H1 (cell line): ENCODE measurements at regions not wholly inside any gene's neighbourhood (a gene's known extent, or its start where the extent isn't known, plus 50 kb on each side); places are given as distances from the start of the nearest gene placed in this dataset.

Experiments used
- CTCF ChIA-PET: fragments of 300-600 bp; sonication (Branson Sonifier 250); formaldehyde crosslinking; loops from one replicate; lab custom pipeline; 2021; ENCODE audit not compliant: partially characterized antibody; lab: Charles Lee
- POLR2A ChIA-PET: fragments of 300-600 bp; sonication (Branson Sonifier 250); formaldehyde crosslinking; loops from one replicate; lab custom pipeline; 2021; ENCODE audit warnings: inconsistent platforms; ENCODE audit not compliant: partially characterized antibody; lab: Charles Lee
- DNase-seq, 2 experiments: peaks; one replicate each; pipeline versions ENCODE4 v3.0.0 to v3.0.0-alpha.2; 2010 to 2022; ENCODE audit warnings: low spot score in 2 of 2, low read depth in 1 of 2, mixed read lengths in 1 of 2
- FAIRE-seq: peaks from 2 replicates; lab custom pipeline; 2011; peaks lifted over from hg19 to GRCh38; lab: Jason Lieb, UNC
- H2AFZ ChIP-seq: 2 replicates; pipeline ENCODE4 v1.8.1; 2012; ENCODE audit warnings: low read length, inconsistent platforms
- H2AK5ac ChIP-seq: 2 replicates; pipeline ENCODE4 v1.6.1; 2013; ENCODE audit warnings: low read depth, low read length
- H2BK120ac ChIP-seq: replicated peaks from 2 replicates; pipeline ENCODE3; 2013; ENCODE audit warnings: low read depth, low read length, inconsistent platforms
- H2BK12ac ChIP-seq: 2 replicates; pipeline ENCODE4 v1.6.1; 2013; ENCODE audit warnings: low read depth, low read length
- H2BK15ac ChIP-seq: 2 replicates; pipeline ENCODE4 v1.6.1; 2013; ENCODE audit warnings: low read length
- H2BK20ac ChIP-seq: 2 replicates; pipeline ENCODE4 v1.6.1; 2013; ENCODE audit warnings: low read length
- H2BK5ac ChIP-seq: 2 replicates; pipeline ENCODE4 v1.6.1; 2013; ENCODE audit warnings: low read depth, low read length
- H3K14ac ChIP-seq: 2 replicates; pipeline ENCODE4 v1.6.1; 2013; ENCODE audit warnings: inconsistent platforms; ENCODE audit not compliant: insufficient read length
- H3K18ac ChIP-seq: 2 replicates; pipeline ENCODE4 v1.6.1; 2013; ENCODE audit warnings: low read length; ENCODE audit errors: extremely low read depth
- H3K23ac ChIP-seq: 2 replicates; pipeline ENCODE4 v1.6.1; 2013; ENCODE audit warnings: inconsistent platforms; ENCODE audit not compliant: insufficient read length
- H3K23me2 ChIP-seq: 2 replicates; pipeline ENCODE4 v1.6.1; 2013; ENCODE audit warnings: low read depth, low read length
- H3K27ac ChIP-seq: 2 replicates; pipeline ENCODE4 v1.6.1; 2011; ENCODE audit warnings: low read depth, low read length, inconsistent platforms
- H3K27me3 ChIP-seq, 4 experiments: replicated peaks in 1 of 4; 1 replicate in 1 of 4; 2 replicates in 3 of 4; pipeline versions ENCODE4 v1.6.1 to v1.8.1; 2011 to 2013; ENCODE audit warnings: low read length in 3 of 4, mild to moderate bottlenecking in 3 of 4, inconsistent platforms in 2 of 4, mixed read lengths in 2 of 4, moderate library complexity in 1 of 4; ENCODE audit not compliant: control insufficient read depth in 3 of 4, insufficient read depth in 3 of 4; ENCODE audit errors: extremely low read depth in 1 of 4
- H3K36me3 ChIP-seq, 4 experiments: 2 replicates each; pipeline versions ENCODE4 v1.6.1 to v1.8.1; 2011 to 2013; ENCODE audit warnings: mild to moderate bottlenecking in 4 of 4, low read length in 3 of 4, moderate library complexity in 2 of 4, control low read depth in 1 of 4, inconsistent platforms in 1 of 4; ENCODE audit not compliant: insufficient read depth in 4 of 4, control insufficient read depth in 2 of 4
- H3K4ac ChIP-seq: replicated peaks from 2 replicates; pipeline ENCODE3; 2013; ENCODE audit warnings: low read length, low read depth, mixed read lengths, inconsistent platforms; ENCODE audit not compliant: insufficient read length
- H3K4me1 ChIP-seq, 4 experiments: replicated peaks in 1 of 4; 1 replicate in 1 of 4; 2 replicates in 3 of 4; pipeline versions ENCODE4 v1.6.1 to v1.8.1; 2011 to 2013; ENCODE audit warnings: low read length in 3 of 4, inconsistent platforms in 2 of 4, mixed read lengths in 1 of 4; ENCODE audit not compliant: insufficient read depth in 4 of 4, control insufficient read depth in 3 of 4
- H3K4me2 ChIP-seq, 2 experiments: 2 replicates each; pipeline versions ENCODE4 v1.6.1 to v1.8.1; 2011 to 2013; ENCODE audit warnings: low read depth in 2 of 2, low read length in 2 of 2, control low read depth in 1 of 2, inconsistent platforms in 1 of 2, mild to moderate bottlenecking in 1 of 2; ENCODE audit not compliant: insufficient read depth in 1 of 2
- H3K4me3 ChIP-seq, 4 experiments: fragments of 200-600, 300-600 bp in 1 of 4; sonication (generic), shearing (Covaris generic), sonication (Bioruptor Twin) in 1 of 4; 2 replicates each; pipeline versions ENCODE4 v1.5.1 to v1.8.1; 2011 to 2016; ENCODE audit warnings: low read length in 4 of 4, low read depth in 3 of 4, control low read depth in 2 of 4, inconsistent platforms in 2 of 4, mild to moderate bottlenecking in 2 of 4, mixed read lengths in 1 of 4, moderate library complexity in 1 of 4; ENCODE audit not compliant: insufficient read depth in 2 of 4; ENCODE audit errors: extremely low read depth in 1 of 4
- H3K56ac ChIP-seq: replicated peaks from 2 replicates; pipeline ENCODE3; 2013; ENCODE audit warnings: low read depth, mild to moderate bottlenecking, mixed read lengths, low read length, inconsistent platforms; ENCODE audit not compliant: insufficient read length
- H3K79me1 ChIP-seq: 2 replicates; pipeline ENCODE4 v1.6.1; 2013; ENCODE audit warnings: low read depth, low read length, control low read depth
- H3K79me2 ChIP-seq, 2 experiments: 2 replicates each; pipeline versions ENCODE4 v1.6.1 to v1.8.1; 2012 to 2013; ENCODE audit warnings: low read length in 2 of 2, mild to moderate bottlenecking in 2 of 2, inconsistent platforms in 1 of 2; ENCODE audit not compliant: insufficient read depth in 2 of 2, control insufficient read depth in 1 of 2
- H3K9ac ChIP-seq, 4 experiments: replicated peaks in 1 of 4; 1 replicate in 1 of 4; 2 replicates in 3 of 4; pipeline versions ENCODE4 v1.6.1 to v1.8.1; 2011 to 2013; ENCODE audit warnings: low read depth in 3 of 4, low read length in 3 of 4, control low read depth in 2 of 4, mild to moderate bottlenecking in 2 of 4, moderate library complexity in 2 of 4, inconsistent platforms in 1 of 4; ENCODE audit errors: extremely low read depth in 1 of 4
- H3K9me3 ChIP-seq, 2 experiments: 2 replicates each; pipeline versions ENCODE4 v1.6.1 to v1.8.1; 2012 to 2013; ENCODE audit warnings: mild to moderate bottlenecking in 2 of 2, moderate library complexity in 2 of 2, control low read depth in 1 of 2, inconsistent platforms in 1 of 2, low read depth in 1 of 2, low read length in 1 of 2, mixed read lengths in 1 of 2; ENCODE audit not compliant: insufficient read depth in 2 of 2
- H4K20me1 ChIP-seq, 2 experiments: replicated peaks in 1 of 2; 2 replicates each; pipeline versions ENCODE3 to v1.8.1; 2011 to 2013; ENCODE audit warnings: inconsistent platforms in 2 of 2, low read length in 2 of 2, mild to moderate bottlenecking in 1 of 2; ENCODE audit not compliant: insufficient read depth in 2 of 2, control insufficient read depth in 1 of 2
- H4K5ac ChIP-seq: 2 replicates; pipeline ENCODE4 v1.6.1; 2013; ENCODE audit warnings: low read length, low read depth, mixed read lengths, inconsistent platforms; ENCODE audit not compliant: insufficient read length
- H4K8ac ChIP-seq: 2 replicates; pipeline ENCODE4 v1.8.0; 2013; ENCODE audit warnings: mild to moderate bottlenecking, moderate library complexity, low read length, inconsistent platforms; ENCODE audit not compliant: insufficient read depth; ENCODE audit errors: extremely low read depth
- H4K91ac ChIP-seq: replicated peaks from 2 replicates; pipeline ENCODE3; 2013; ENCODE audit warnings: low read length, mixed read lengths, inconsistent platforms; ENCODE audit not compliant: insufficient read length
- BCL11A ChIP-seq, 2 experiments: IDR thresholded peaks; one replicate each; pipeline ENCODE4 v1.6.1; 2011; ENCODE audit warnings: low read depth in 2 of 2, low read length in 2 of 2, mild to moderate bottlenecking in 2 of 2
- FOSL1 ChIP-seq: IDR thresholded peaks from 2 replicates; pipeline ENCODE4 v1.6.1; 2011; ENCODE audit warnings: mild to moderate bottlenecking, low read depth, low read length, moderate library complexity; ENCODE audit not compliant: insufficient read depth
- HDAC6 ChIP-seq: IDR thresholded peaks from one replicate; pipeline ENCODE4 v1.7.1; 2012; ENCODE audit warnings: low read depth, mild to moderate bottlenecking, inconsistent platforms, low read length, moderate library complexity
- WGBS, 2 experiments: shearing (Covaris generic) in 1 of 2; methylation state at CpG; one replicate each; pipeline versions ENCODE4 v1.1.6 to v1.1.7; 2013 to 2015; ENCODE audit warnings: low lambda C conversion rate in 2 of 2, mixed read lengths in 2 of 2, inconsistent platforms in 1 of 2, low coverage in 1 of 2, missing lambda C conversion rate in 1 of 2; ENCODE audit not compliant: insufficient replicate concordance in 2 of 2, insufficient coverage in 1 of 2, insufficient read length in 1 of 2; ENCODE audit errors: extremely low coverage in 1 of 2, missing lambda C conversion rate in 1 of 2; 5-methylcytosine and 5-hydroxymethylcytosine counted together

GRCh38 chr6:105824732-105825131 is 261.4 kb upstream of the PRDM1 start:
- H3K4me2 ChIP-seq = no peak overlapping the region
- H3K4me3 ChIP-seq = no peak overlapping the region
- CTCF ChIA-PET = interaction anchor here (1.8 kb wide), 1 partner anchor 11 kb away, joined by 6 read pairs; no protein-coding TSS in a partner anchor

More at GRCh38 chr6:105824732-105825131, 261.4 kb upstream of the PRDM1 start:
- no peak overlapping the region for H4K8ac ChIP-seq
- DNase-seq (no peak), FAIRE-seq (no peak)
- H2AK5ac ChIP-seq = no peak overlapping the region
- no peaks in the 10 kb centered on the region; a peak in 1 of 8 replicates for H3K36me3 ChIP-seq
- H3K27me3 ChIP-seq = no peaks in the 10 kb centered on the region
- H2BK120ac ChIP-seq = no peak overlapping the region
- POLR2A ChIA-PET = no interaction called here
- no peak overlapping the region for H3K18ac ChIP-seq
- no peaks in the 10 kb centered on the region for H4K20me1 ChIP-seq
- no peak overlapping the region for H3K27ac ChIP-seq
- H3K9me3 ChIP-seq = peaks cover 0 to 2% of the 10 kb centered on the region in 2 experiments; a peak in 1 of 4 replicates
- no peaks in the 10 kb centered on the region for H3K79me1 ChIP-seq
- H3K23me2 ChIP-seq = no peaks in the 10 kb centered on the region
- no peak overlapping the region for H4K5ac ChIP-seq
- H3K9ac ChIP-seq = no peak overlapping the region
- H3K23ac ChIP-seq = no peak overlapping the region
- H4K91ac ChIP-seq = no peak overlapping the region
- H2AFZ ChIP-seq = no peak overlapping the region
- H3K4me1 ChIP-seq = no peaks in the 10 kb centered on the region
- no peak overlapping the region for H3K4ac ChIP-seq
- H2BK20ac ChIP-seq = no peak overlapping the region
- TF ChIP-seq BCL11A (IDR thresholded peaks at IDR 0.05; ENCODE audit: low read depth in 2 of 2, low read length in 2 of 2) (no peak), HDAC6 (no peak), FOSL1 (no peak)
- H2BK12ac ChIP-seq = no peak overlapping the region
- no peak overlapping the region for H2BK5ac ChIP-seq
- WGBS, 2 experiments = 89% methylated on average over 1 of the region's 1 CpG; no CpG with 5 or more reads in 1 of the 2 experiments
- no peak overlapping the region for H2BK15ac ChIP-seq
- no peaks in the 10 kb centered on the region for H3K79me2 ChIP-seq
- no peak overlapping the region for H3K56ac ChIP-seq
- H3K14ac ChIP-seq = no peak overlapping the region
